H1 (cell line): ENCODE measurements at regions not wholly inside any gene's neighbourhood (a gene's known extent, or its start where the extent isn't known, plus 50 kb on each side); places are given as distances from the start of the nearest gene placed in this dataset.

Source experiments
- CTCF ChIA-PET: fragments of 300-600 bp; sonication (Branson Sonifier 250); formaldehyde crosslinking; loops from one replicate; lab custom pipeline; 2021; ENCODE audit not compliant: partially characterized antibody; lab: Charles Lee
- POLR2A ChIA-PET: fragments of 300-600 bp; sonication (Branson Sonifier 250); formaldehyde crosslinking; loops from one replicate; lab custom pipeline; 2021; ENCODE audit warnings: inconsistent platforms; ENCODE audit not compliant: partially characterized antibody; lab: Charles Lee
- DNase-seq, 2 experiments: peaks; one replicate each; pipeline versions ENCODE4 v3.0.0 to v3.0.0-alpha.2; 2010 to 2022; ENCODE audit warnings: low spot score in 2 of 2, low read depth in 1 of 2, mixed read lengths in 1 of 2
- FAIRE-seq: peaks from 2 replicates; lab custom pipeline; 2011; peaks lifted over from hg19 to GRCh38; lab: Jason Lieb, UNC
- H2AFZ ChIP-seq: 2 replicates; pipeline ENCODE4 v1.8.1; 2012; ENCODE audit warnings: low read length, inconsistent platforms
- H2AK5ac ChIP-seq: 2 replicates; pipeline ENCODE4 v1.6.1; 2013; ENCODE audit warnings: low read depth, low read length
- H2BK120ac ChIP-seq: replicated peaks from 2 replicates; pipeline ENCODE3; 2013; ENCODE audit warnings: low read depth, low read length, inconsistent platforms
- H2BK12ac ChIP-seq: 2 replicates; pipeline ENCODE4 v1.6.1; 2013; ENCODE audit warnings: low read depth, low read length
- H2BK15ac ChIP-seq: 2 replicates; pipeline ENCODE4 v1.6.1; 2013; ENCODE audit warnings: low read length
- H2BK20ac ChIP-seq: 2 replicates; pipeline ENCODE4 v1.6.1; 2013; ENCODE audit warnings: low read length
- H2BK5ac ChIP-seq: 2 replicates; pipeline ENCODE4 v1.6.1; 2013; ENCODE audit warnings: low read depth, low read length
- H3K14ac ChIP-seq: 2 replicates; pipeline ENCODE4 v1.6.1; 2013; ENCODE audit warnings: inconsistent platforms; ENCODE audit not compliant: insufficient read length
- H3K18ac ChIP-seq: 2 replicates; pipeline ENCODE4 v1.6.1; 2013; ENCODE audit warnings: low read length; ENCODE audit errors: extremely low read depth
- H3K23ac ChIP-seq: 2 replicates; pipeline ENCODE4 v1.6.1; 2013; ENCODE audit warnings: inconsistent platforms; ENCODE audit not compliant: insufficient read length
- H3K23me2 ChIP-seq: 2 replicates; pipeline ENCODE4 v1.6.1; 2013; ENCODE audit warnings: low read depth, low read length
- H3K27ac ChIP-seq: 2 replicates; pipeline ENCODE4 v1.6.1; 2011; ENCODE audit warnings: low read depth, low read length, inconsistent platforms
- H3K27me3 ChIP-seq, 4 experiments: replicated peaks in 1 of 4; 1 replicate in 1 of 4; 2 replicates in 3 of 4; pipeline versions ENCODE4 v1.6.1 to v1.8.1; 2011 to 2013; ENCODE audit warnings: low read length in 3 of 4, mild to moderate bottlenecking in 3 of 4, inconsistent platforms in 2 of 4, mixed read lengths in 2 of 4, moderate library complexity in 1 of 4; ENCODE audit not compliant: control insufficient read depth in 3 of 4, insufficient read depth in 3 of 4; ENCODE audit errors: extremely low read depth in 1 of 4
- H3K36me3 ChIP-seq, 4 experiments: 2 replicates each; pipeline versions ENCODE4 v1.6.1 to v1.8.1; 2011 to 2013; ENCODE audit warnings: mild to moderate bottlenecking in 4 of 4, low read length in 3 of 4, moderate library complexity in 2 of 4, control low read depth in 1 of 4, inconsistent platforms in 1 of 4; ENCODE audit not compliant: insufficient read depth in 4 of 4, control insufficient read depth in 2 of 4
- H3K4ac ChIP-seq: replicated peaks from 2 replicates; pipeline ENCODE3; 2013; ENCODE audit warnings: low read length, low read depth, mixed read lengths, inconsistent platforms; ENCODE audit not compliant: insufficient read length
- H3K4me1 ChIP-seq, 4 experiments: replicated peaks in 1 of 4; 1 replicate in 1 of 4; 2 replicates in 3 of 4; pipeline versions ENCODE4 v1.6.1 to v1.8.1; 2011 to 2013; ENCODE audit warnings: low read length in 3 of 4, inconsistent platforms in 2 of 4, mixed read lengths in 1 of 4; ENCODE audit not compliant: insufficient read depth in 4 of 4, control insufficient read depth in 3 of 4
- H3K4me2 ChIP-seq, 2 experiments: 2 replicates each; pipeline versions ENCODE4 v1.6.1 to v1.8.1; 2011 to 2013; ENCODE audit warnings: low read depth in 2 of 2, low read length in 2 of 2, control low read depth in 1 of 2, inconsistent platforms in 1 of 2, mild to moderate bottlenecking in 1 of 2; ENCODE audit not compliant: insufficient read depth in 1 of 2
- H3K4me3 ChIP-seq, 4 experiments: fragments of 200-600, 300-600 bp in 1 of 4; sonication (generic), shearing (Covaris generic), sonication (Bioruptor Twin) in 1 of 4; 2 replicates each; pipeline versions ENCODE4 v1.5.1 to v1.8.1; 2011 to 2016; ENCODE audit warnings: low read length in 4 of 4, low read depth in 3 of 4, control low read depth in 2 of 4, inconsistent platforms in 2 of 4, mild to moderate bottlenecking in 2 of 4, mixed read lengths in 1 of 4, moderate library complexity in 1 of 4; ENCODE audit not compliant: insufficient read depth in 2 of 4; ENCODE audit errors: extremely low read depth in 1 of 4
- H3K56ac ChIP-seq: replicated peaks from 2 replicates; pipeline ENCODE3; 2013; ENCODE audit warnings: low read depth, mild to moderate bottlenecking, mixed read lengths, low read length, inconsistent platforms; ENCODE audit not compliant: insufficient read length
- H3K79me1 ChIP-seq: 2 replicates; pipeline ENCODE4 v1.6.1; 2013; ENCODE audit warnings: low read depth, low read length, control low read depth
- H3K79me2 ChIP-seq, 2 experiments: 2 replicates each; pipeline versions ENCODE4 v1.6.1 to v1.8.1; 2012 to 2013; ENCODE audit warnings: low read length in 2 of 2, mild to moderate bottlenecking in 2 of 2, inconsistent platforms in 1 of 2; ENCODE audit not compliant: insufficient read depth in 2 of 2, control insufficient read depth in 1 of 2
- H3K9ac ChIP-seq, 4 experiments: replicated peaks in 1 of 4; 1 replicate in 1 of 4; 2 replicates in 3 of 4; pipeline versions ENCODE4 v1.6.1 to v1.8.1; 2011 to 2013; ENCODE audit warnings: low read depth in 3 of 4, low read length in 3 of 4, control low read depth in 2 of 4, mild to moderate bottlenecking in 2 of 4, moderate library complexity in 2 of 4, inconsistent platforms in 1 of 4; ENCODE audit errors: extremely low read depth in 1 of 4
- H3K9me3 ChIP-seq, 2 experiments: 2 replicates each; pipeline versions ENCODE4 v1.6.1 to v1.8.1; 2012 to 2013; ENCODE audit warnings: mild to moderate bottlenecking in 2 of 2, moderate library complexity in 2 of 2, control low read depth in 1 of 2, inconsistent platforms in 1 of 2, low read depth in 1 of 2, low read length in 1 of 2, mixed read lengths in 1 of 2; ENCODE audit not compliant: insufficient read depth in 2 of 2
- H4K20me1 ChIP-seq, 2 experiments: replicated peaks in 1 of 2; 2 replicates each; pipeline versions ENCODE3 to v1.8.1; 2011 to 2013; ENCODE audit warnings: inconsistent platforms in 2 of 2, low read length in 2 of 2, mild to moderate bottlenecking in 1 of 2; ENCODE audit not compliant: insufficient read depth in 2 of 2, control insufficient read depth in 1 of 2
- H4K5ac ChIP-seq: 2 replicates; pipeline ENCODE4 v1.6.1; 2013; ENCODE audit warnings: low read length, low read depth, mixed read lengths, inconsistent platforms; ENCODE audit not compliant: insufficient read length
- H4K8ac ChIP-seq: 2 replicates; pipeline ENCODE4 v1.8.0; 2013; ENCODE audit warnings: mild to moderate bottlenecking, moderate library complexity, low read length, inconsistent platforms; ENCODE audit not compliant: insufficient read depth; ENCODE audit errors: extremely low read depth
- H4K91ac ChIP-seq: replicated peaks from 2 replicates; pipeline ENCODE3; 2013; ENCODE audit warnings: low read length, mixed read lengths, inconsistent platforms; ENCODE audit not compliant: insufficient read length
- ASH2L ChIP-seq: fragments of 200-600, 300-600 bp; sonication (generic); IDR thresholded peaks from one replicate; pipeline ENCODE4 v1.7.1; 2017; ENCODE audit warnings: low read length
- BRCA1 ChIP-seq: IDR thresholded peaks from 2 replicates; pipeline ENCODE4 v1.6.1; 2012; ENCODE audit warnings: low read depth, low read length, improper control_type of control experiment
- CBX8 ChIP-seq: fragments of 300-800, 300-1000 bp; sonication (generic); IDR thresholded peaks from 2 replicates; pipeline ENCODE4 v1.7.1; 2016; ENCODE audit warnings: low read depth, low read length, borderline replicate concordance
- EP300 ChIP-seq, 2 experiments: IDR thresholded peaks; 1 replicate in 1 of 2; 2 replicates in 1 of 2; pipeline ENCODE4 v1.6.1; 2011 to 2012; ENCODE audit warnings: low read depth in 2 of 2, low read length in 2 of 2, mild to moderate bottlenecking in 2 of 2, borderline replicate concordance in 1 of 2, inconsistent platforms in 1 of 2, moderate library complexity in 1 of 2
- KDM1A ChIP-seq: fragments of 200-600, 300-600 bp; sonication (generic); IDR thresholded peaks from 2 replicates; pipeline ENCODE4 v1.7.1; 2016; ENCODE audit warnings: mild to moderate bottlenecking, low read length, borderline replicate concordance
- RXRA ChIP-seq: IDR thresholded peaks from 2 replicates; pipeline ENCODE4 v1.6.1; 2011; ENCODE audit warnings: low read depth, mild to moderate bottlenecking, low read length, moderate library complexity; ENCODE audit not compliant: insufficient read depth
- SIN3A ChIP-seq, 2 experiments: IDR thresholded peaks in 1 of 2; conservative IDR thresholded peaks in 1 of 2; 2 replicates each; pipeline ENCODE4 v1.6.1; 2011 to 2012; ENCODE audit warnings: low read length in 2 of 2, improper control_type of control experiment in 1 of 2, low read depth in 1 of 2, mild to moderate bottlenecking in 1 of 2
- whole genome bisulfite sequencing, 2 experiments: shearing (Covaris generic) in 1 of 2; methylation state at CpG; one replicate each; pipeline versions ENCODE4 v1.1.6 to v1.1.7; 2013 to 2015; ENCODE audit warnings: low lambda C conversion rate in 2 of 2, mixed read lengths in 2 of 2, inconsistent platforms in 1 of 2, low coverage in 1 of 2, missing lambda C conversion rate in 1 of 2; ENCODE audit not compliant: insufficient replicate concordance in 2 of 2, insufficient coverage in 1 of 2, insufficient read length in 1 of 2; ENCODE audit errors: extremely low coverage in 1 of 2, missing lambda C conversion rate in 1 of 2; 5-methylcytosine and 5-hydroxymethylcytosine counted together
- TF ChIP-seq, protein P1 (sequence below): IDR thresholded peaks from 2 replicates; pipeline ENCODE4 v1.6.1; 2011; ENCODE audit warnings: low read length, improper control_type of control experiment
- TF ChIP-seq, protein P2 (sequence below): IDR thresholded peaks from 2 replicates; pipeline ENCODE4 v1.6.1; 2012; ENCODE audit warnings: low read length, inconsistent platforms

DNA sequence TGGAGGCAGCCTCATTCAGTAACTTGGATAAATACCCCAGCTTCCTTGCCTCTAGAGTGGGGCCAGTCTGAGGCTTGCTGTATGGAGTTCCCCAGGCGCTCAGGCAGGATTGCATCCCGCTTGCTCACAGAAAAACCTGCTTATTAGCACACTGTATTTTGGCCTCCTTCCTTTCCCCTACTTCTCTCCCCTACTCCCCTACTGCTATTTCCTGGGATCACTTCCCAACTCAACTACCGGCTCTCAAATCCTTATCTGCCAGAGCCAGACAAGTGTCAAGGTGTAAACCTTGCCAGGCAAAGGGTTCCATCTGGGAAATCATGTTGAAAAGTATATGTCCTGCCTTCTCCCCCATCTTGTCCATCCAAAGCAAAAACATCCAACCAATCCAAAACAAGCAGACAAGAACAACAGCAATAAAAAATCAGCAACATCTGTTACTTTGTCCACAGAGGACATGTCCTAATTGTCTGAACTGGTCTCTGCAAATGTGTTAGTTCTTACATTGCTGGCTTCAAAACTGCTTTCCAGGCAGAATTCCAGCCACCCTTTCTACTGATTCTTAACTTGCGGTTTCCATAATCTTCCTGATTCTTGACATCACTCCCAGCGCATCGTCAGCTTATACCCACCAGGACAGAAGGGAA lies 164.1 kb upstream of the SEMA6A start:
- H3K9ac ChIP-seq, result no peak overlapping the region
- H2BK15ac ChIP-seq, result no peak overlapping the region
- no peak overlapping the region for H4K91ac ChIP-seq
- H3K4me3 ChIP-seq, result no peak overlapping the region
- H3K23ac ChIP-seq, result no peak overlapping the region
- no peak overlapping the region; the same call in 1 of the 2 replicates for H3K18ac ChIP-seq
- H3K4me2 ChIP-seq, result no peak overlapping the region
- H2AK5ac ChIP-seq, result no peak overlapping the region
- no peaks in the 10 kb centered on the region for H3K23me2 ChIP-seq
- H4K5ac ChIP-seq, result no peak overlapping the region
- H3K14ac ChIP-seq, result no peak overlapping the region
- H3K4me1 ChIP-seq, result peaks cover 0 to 13% (median 7%) of the 10 kb centered on the region in 4 experiments; a peak in 4 of 7 replicates
- no peak overlapping the region for H2BK20ac ChIP-seq
- H4K20me1 ChIP-seq, result no peaks in the 10 kb centered on the region
- H3K56ac ChIP-seq, result no peak overlapping the region
- FAIRE-seq (no peak), DNase-seq (no peak)
- H2AFZ ChIP-seq, result no peak overlapping the region
- no peak overlapping the region for H3K4ac ChIP-seq
- H3K79me1 ChIP-seq, result no peaks in the 10 kb centered on the region
- no peak overlapping the region for H3K27ac ChIP-seq
- peaks cover 0 to 2% (median 0%) of the 10 kb centered on the region in 4 experiments; a peak in 1 of 7 replicates for H3K27me3 ChIP-seq
- POLR2A ChIA-PET, result no interaction called here
- H2BK5ac ChIP-seq, result no peak overlapping the region; the same call in 1 of the 2 replicates
- H2BK120ac ChIP-seq, result no peak overlapping the region
- H4K8ac ChIP-seq, result no peak overlapping the region
- WGBS, 2 experiments, result 97% methylated on average over 6 of the region's 6 CpGs; no CpG with 5 or more reads in 1 of the 2 experiments
- H2BK12ac ChIP-seq, result 0 out of 2 replicates have a peak overlapping the region, but pooled peaks have one; percentile 84
- H3K36me3 ChIP-seq, result no peaks in the 10 kb centered on the region
- CTCF ChIA-PET, result interaction anchor here (1.2 kb wide), 1 partner anchor 9 kb away, joined by 3 read pairs; no protein-coding TSS in a partner anchor
- H3K79me2 ChIP-seq, result no peaks in the 10 kb centered on the region
- H3K9me3 ChIP-seq, result peaks cover 2 to 3% of the 10 kb centered on the region in 2 experiments; a peak in 2 of 4 replicates
- no peak for TF ChIP-seq BRCA1
- no peak for TF ChIP-seq ASH2L
- no peak for TF ChIP-seq CBX8
- TF ChIP-seq SIN3A (conservative IDR thresholded peaks at IDR 0.05 in 1 of 2, IDR thresholded peaks at IDR 0.05 in 1 of 2; ENCODE audit: low read depth in 1 of 2, low read length in 2 of 2), result no peak
- TF ChIP-seq RXRA, result no peak
- TF ChIP-seq, protein P1, sequence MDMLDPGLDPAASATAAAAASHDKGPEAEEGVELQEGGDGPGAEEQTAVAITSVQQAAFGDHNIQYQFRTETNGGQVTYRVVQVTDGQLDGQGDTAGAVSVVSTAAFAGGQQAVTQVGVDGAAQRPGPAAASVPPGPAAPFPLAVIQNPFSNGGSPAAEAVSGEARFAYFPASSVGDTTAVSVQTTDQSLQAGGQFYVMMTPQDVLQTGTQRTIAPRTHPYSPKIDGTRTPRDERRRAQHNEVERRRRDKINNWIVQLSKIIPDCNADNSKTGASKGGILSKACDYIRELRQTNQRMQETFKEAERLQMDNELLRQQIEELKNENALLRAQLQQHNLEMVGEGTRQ, result no peak
- no peak for TF ChIP-seq KDM1A
- no peak for TF ChIP-seq EP300 (IDR thresholded peaks at IDR 0.05; ENCODE audit: borderline replicate concordance in 1 of 2, low read depth in 2 of 2, low read length in 2 of 2)
- TF ChIP-seq, protein P2, sequence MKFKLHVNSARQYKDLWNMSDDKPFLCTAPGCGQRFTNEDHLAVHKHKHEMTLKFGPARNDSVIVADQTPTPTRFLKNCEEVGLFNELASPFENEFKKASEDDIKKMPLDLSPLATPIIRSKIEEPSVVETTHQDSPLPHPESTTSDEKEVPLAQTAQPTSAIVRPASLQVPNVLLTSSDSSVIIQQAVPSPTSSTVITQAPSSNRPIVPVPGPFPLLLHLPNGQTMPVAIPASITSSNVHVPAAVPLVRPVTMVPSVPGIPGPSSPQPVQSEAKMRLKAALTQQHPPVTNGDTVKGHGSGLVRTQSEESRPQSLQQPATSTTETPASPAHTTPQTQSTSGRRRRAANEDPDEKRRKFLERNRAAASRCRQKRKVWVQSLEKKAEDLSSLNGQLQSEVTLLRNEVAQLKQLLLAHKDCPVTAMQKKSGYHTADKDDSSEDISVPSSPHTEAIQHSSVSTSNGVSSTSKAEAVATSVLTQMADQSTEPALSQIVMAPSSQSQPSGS, result no peak
